NB4 (cell line): ENCODE measurements at regions not wholly inside any gene's neighbourhood (a gene's known extent, or its start where the extent isn't known, plus 50 kb on each side); places are given as distances from the start of the nearest gene placed in this dataset.

ENCODE experiments used
- DNase-seq: peaks from one replicate; pipeline ENCODE4 v3.0.0; 2010; ENCODE audit warnings: low read depth
- H3K4me3 ChIP-seq: one replicate; pipeline ENCODE4 v1.5.1; 2011; ENCODE audit warnings: mild to moderate bottlenecking, low read depth, low read length, moderate library complexity
- CTCF ChIP-seq: IDR thresholded peaks from one replicate; pipeline ENCODE4 v1.5.1; 2012; ENCODE audit warnings: low read depth, low read length
- MAX ChIP-seq: IDR thresholded peaks from 2 replicates; pipeline ENCODE4 v1.6.1; 2011; ENCODE audit warnings: low read depth, low read length
- MYC ChIP-seq: IDR thresholded peaks from 2 replicates; pipeline ENCODE4 v1.6.1; 2011; ENCODE audit warnings: low read depth, low read length
- POLR2A ChIP-seq: IDR thresholded peaks from 2 replicates; pipeline ENCODE4 v1.6.1; 2011; ENCODE audit warnings: mild to moderate bottlenecking; ENCODE audit not compliant: insufficient read length; ENCODE audit errors: extremely low read depth

DNA sequence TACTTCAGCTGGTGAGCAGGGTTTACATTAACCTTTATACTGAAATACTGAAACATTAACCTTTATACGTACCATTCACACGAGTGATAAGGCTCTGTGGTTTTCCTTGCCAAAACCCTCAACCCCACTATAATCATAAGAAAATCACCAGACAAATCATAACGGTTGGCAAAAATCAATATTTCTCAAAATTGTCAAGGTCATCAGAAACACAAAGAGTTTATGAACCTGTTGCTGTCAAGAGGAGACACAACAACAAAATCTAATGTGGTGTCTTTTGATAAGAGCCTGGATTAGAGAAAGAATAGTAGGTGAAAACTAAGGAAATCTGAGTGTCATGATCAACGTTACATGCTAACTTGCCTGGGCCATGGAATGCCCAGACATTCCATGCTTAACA, 396.9 kb upstream of the TMEFF2 start:
- DNase-seq: no peak
- TF ChIP-seq MYC (no peak), POLR2A (no peak), MAX (no peak), CTCF (no peak)
- H3K4me3 ChIP-seq: no peak overlapping the region

DNA sequence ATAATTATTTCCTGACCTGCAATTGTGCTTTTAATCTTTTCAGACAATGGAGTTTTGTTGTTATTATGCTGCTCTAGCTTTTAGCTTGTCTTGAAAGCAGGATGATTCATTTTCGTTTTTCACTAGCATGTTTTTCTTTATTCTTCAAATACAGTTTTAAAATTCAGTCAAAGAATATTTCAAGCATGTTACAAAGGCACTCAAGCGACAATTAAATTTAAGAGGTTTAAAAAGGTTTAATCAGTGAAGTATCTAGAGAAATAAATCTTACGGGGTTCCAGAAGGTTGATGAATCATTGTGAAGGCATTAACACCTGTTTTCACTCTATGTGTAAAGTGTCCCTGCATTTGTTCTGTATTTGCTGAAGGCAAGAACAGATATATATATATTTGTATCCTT, 390.7 kb upstream of the TMEFF2 start:
- TF ChIP-seq MYC: no peak
- H3K4me3 ChIP-seq: no peak overlapping the region
- DNase-seq: no peak

DNA sequence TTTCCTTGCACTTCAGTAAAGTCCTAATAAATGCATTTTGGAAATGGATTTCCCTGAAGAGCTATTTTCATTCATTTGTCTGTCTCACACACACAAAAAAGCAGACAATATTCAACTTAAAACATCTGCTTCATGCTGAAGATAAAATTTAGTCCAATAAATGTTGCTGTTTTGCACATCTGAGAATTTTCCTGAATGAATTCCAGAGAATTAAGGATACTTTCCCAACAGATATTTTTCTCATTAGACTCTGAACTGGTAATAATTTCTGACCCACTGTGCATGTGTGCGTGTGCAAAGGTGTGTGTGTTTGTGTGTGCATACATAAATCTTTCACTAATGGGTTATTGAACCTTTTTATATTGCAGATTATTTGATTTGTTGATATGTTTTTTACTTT, 390.2 kb upstream of the TMEFF2 start:
- DNase-seq: no peak
- no peak for TF ChIP-seq MYC
- TF ChIP-seq MAX: no peak
- no peak for TF ChIP-seq CTCF
- no peak for TF ChIP-seq POLR2A
- no peak overlapping the region for H3K4me3 ChIP-seq

DNA sequence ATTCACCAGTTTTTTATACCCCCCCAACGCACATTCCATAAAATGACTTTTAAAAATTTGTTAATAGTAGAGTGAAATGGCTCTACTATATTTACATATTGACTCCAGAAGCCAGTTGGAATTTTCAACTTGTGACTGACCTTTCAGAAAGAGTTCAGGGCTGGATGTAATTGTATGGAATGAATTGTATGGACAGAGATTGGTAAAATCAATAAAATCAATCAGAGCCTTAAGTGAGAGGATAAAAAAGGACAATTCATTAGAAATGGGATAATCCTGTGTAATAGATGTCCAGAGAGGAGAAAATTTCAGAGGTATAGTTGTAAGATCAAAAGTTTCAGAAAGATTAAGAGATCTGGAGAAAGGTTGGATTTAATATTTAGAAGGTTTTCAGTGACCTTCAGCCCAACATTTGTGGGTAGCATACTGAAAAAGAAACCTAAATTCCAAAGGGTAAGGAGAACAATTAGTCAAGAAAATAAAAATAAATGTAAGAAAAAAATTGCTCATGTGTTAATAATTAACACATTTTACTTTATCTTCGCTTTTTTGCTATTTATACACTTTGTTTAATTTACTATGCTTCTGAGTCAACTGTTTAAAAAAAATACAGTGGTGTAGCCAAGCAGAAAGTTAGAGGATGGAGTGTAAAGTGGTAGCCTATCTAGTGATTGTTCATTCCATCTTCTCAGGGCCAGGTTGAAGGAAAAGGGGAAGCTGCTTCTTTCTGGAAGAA, 385.4 kb upstream of the TMEFF2 start:
- no peak for TF ChIP-seq POLR2A
- no peak for DNase-seq
- H3K4me3 ChIP-seq: no peak overlapping the region

GRCh38 chr2:192578780-192579179, 384.0 kb upstream of the TMEFF2 start:
- TF ChIP-seq CTCF: no peak
- TF ChIP-seq POLR2A: no peak
- no peak for TF ChIP-seq MAX
- TF ChIP-seq MYC: no peak
- no peak for DNase-seq
- no peak overlapping the region for H3K4me3 ChIP-seq

DNA sequence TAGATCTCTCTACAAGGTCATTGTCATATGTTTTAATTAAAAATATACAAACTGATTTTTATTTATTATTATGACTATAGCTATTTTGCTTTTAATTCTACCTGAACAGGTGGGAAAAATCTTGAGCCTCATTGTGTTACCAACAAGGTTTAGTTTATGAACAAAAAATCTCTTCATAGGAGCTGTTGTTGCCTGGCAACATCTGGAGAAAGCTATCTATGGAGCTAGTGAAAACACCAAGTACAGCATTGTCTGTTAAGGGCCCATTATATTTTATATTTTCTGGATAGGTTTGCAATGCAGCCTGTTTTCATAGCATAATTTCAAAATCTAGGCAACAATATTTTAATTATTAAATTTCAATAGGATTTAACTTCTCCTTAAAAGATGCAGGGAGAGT, 383.0 kb upstream of the TMEFF2 start:
- H3K4me3 ChIP-seq: no peak overlapping the region
- TF ChIP-seq MAX: no peak
- TF ChIP-seq POLR2A: no peak
- no peak for TF ChIP-seq CTCF
- no peak for TF ChIP-seq MYC
- no peak for DNase-seq

DNA sequence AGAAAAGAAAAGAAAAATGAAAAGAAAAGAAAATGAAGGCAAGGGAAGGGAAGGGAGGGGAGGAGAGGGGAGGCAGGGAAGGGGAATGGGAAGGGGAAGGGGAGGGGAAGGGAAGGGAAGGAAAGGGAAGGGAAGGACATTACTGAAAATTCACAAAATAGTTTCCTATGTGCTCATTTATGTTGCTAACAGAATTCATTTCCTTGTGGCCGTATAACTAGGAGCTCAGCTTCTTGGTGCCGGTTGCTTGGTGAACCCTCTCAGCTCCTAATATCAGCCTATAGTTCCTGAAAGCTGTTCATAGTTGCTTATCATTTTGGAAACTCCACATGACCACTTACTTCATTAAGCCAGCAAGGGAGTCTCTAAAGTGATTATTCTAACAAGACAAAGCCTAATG, 379.8 kb upstream of the TMEFF2 start:
- TF ChIP-seq POLR2A: no peak
- no peak for TF ChIP-seq CTCF
- no peak for TF ChIP-seq MYC
- H3K4me3 ChIP-seq: no peak overlapping the region
- DNase-seq: no peak
